Epithelial cell of esophagus (primary cell): ENCODE measurements at regions not wholly inside any gene's neighbourhood (a gene's known extent, or its start where the extent isn't known, plus 50 kb on each side); places are given as distances from the start of the nearest gene placed in this dataset.

Experiments
- DNase-seq: peaks from one replicate; pipeline ENCODE4 v3.0.0; 2010; ENCODE audit warnings: low read depth
- H3K4me3 ChIP-seq: 2 replicates; pipeline ENCODE4 v1.5.1; 2011; ENCODE audit warnings: mild to moderate bottlenecking, low read length, control low read depth
- CTCF ChIP-seq: IDR thresholded peaks from 2 replicates; pipeline ENCODE4 v1.5.1; 2011; ENCODE audit warnings: low read depth, mild to moderate bottlenecking, low read length, control low read depth, inconsistent platforms; ENCODE audit not compliant: insufficient read depth; ENCODE audit errors: missing control alignments

- TF ChIP-seq CTCF: no peak
Observed at GRCh38 chr9:104986096-104986495, 58.1 kb upstream of the ABCA1 start.

GRCh38 chr9:104987743-104988142 lies 59.8 kb upstream of the ABCA1 start:
- no peak for DNase-seq
- no peak overlapping the region for H3K4me3 ChIP-seq
- no peak for TF ChIP-seq CTCF

More at GRCh38 chr9:104986096-104986495, 58.1 kb upstream of the ABCA1 start:
- no peak overlapping the region for H3K4me3 ChIP-seq
- DNase-seq: no peak

GRCh38 chr9:104988539-104988938 lies 60.6 kb upstream of the ABCA1 start:
- TF ChIP-seq CTCF: no peak
- no peak for DNase-seq
- H3K4me3 ChIP-seq: no peak overlapping the region

GRCh38 chr9:104991144-104991953 lies 63.4 kb upstream of the ABCA1 start:
- H3K4me3 ChIP-seq: peak overlapping the region; percentile 53
- peak; percentile 73 for DNase-seq
- no peak for TF ChIP-seq CTCF

- no peak overlapping the region for H3K4me3 ChIP-seq
- no peak for TF ChIP-seq CTCF
- DNase-seq: no peak
Observed at GRCh38 chr9:104992659-104993058, 64.7 kb upstream of the ABCA1 start.

GRCh38 chr9:104993291-104993963 lies 65.5 kb upstream of the ABCA1 start:
- no peak for TF ChIP-seq CTCF
- H3K4me3 ChIP-seq: no peak overlapping the region
- no peak for DNase-seq

- no peak for TF ChIP-seq CTCF
- H3K4me3 ChIP-seq: no peak overlapping the region
- no peak for DNase-seq
Observed at GRCh38 chr9:104997536-104997935, 69.6 kb upstream of the ABCA1 start.
